SK-N-SH (cell line): ENCODE measurements at regions not wholly inside any gene's neighbourhood (a gene's known extent, or its start where the extent isn't known, plus 50 kb on each side); places are given as distances from the start of the nearest gene placed in this dataset.
"Not testable (repeated sequence)": the region's sequence is repeated elsewhere in the genome, so short reads cannot be mapped to it uniquely, and the experiment has no call there.

Source experiments
- CTCF ChIP-seq: fragments of 200-600 bp; sonication (generic); IDR thresholded peaks from 2 replicates; pipeline ENCODE4 v1.6.1; 2017; ENCODE audit warnings: antibody characterized with exemption, mild to moderate bottlenecking, moderate library complexity
- FOXM1 ChIP-seq: IDR thresholded peaks from 2 replicates; pipeline ENCODE4 v1.4.0; 2012; ENCODE audit warnings: low read depth, mild to moderate bottlenecking
- MAX ChIP-seq: IDR thresholded peaks from 2 replicates; pipeline ENCODE4 v1.4.0; 2012; ENCODE audit warnings: low read depth
- RFX5 ChIP-seq: IDR thresholded peaks from 2 replicates; pipeline ENCODE4 v1.6.1; 2012; ENCODE audit warnings: mild to moderate bottlenecking, improper control_type of control experiment, low read length
- TEAD4 ChIP-seq: IDR thresholded peaks from 2 replicates; pipeline ENCODE4 v1.4.0; 2012; ENCODE audit warnings: mild to moderate bottlenecking, borderline replicate concordance; ENCODE audit not compliant: insufficient read depth
- YY1 ChIP-seq: IDR thresholded peaks from 2 replicates; pipeline ENCODE4 v1.4.0; 2012; ENCODE audit warnings: low read depth, mild to moderate bottlenecking

GRCh38 chr2:145519254-145519653 is 999.3 kb upstream of the ZEB2 start:
- not testable (repeated sequence) for TF ChIP-seq YY1, TEAD4, MAX, CTCF, FOXM1, RFX5
